Stimulated activated CD4-positive, alpha-beta T cell treated with anti-CD3 and anti-CD28 coated beads, Interleukin-4, amount 100 ng/mL, for 48 hours (primary cell): ENCODE measurements at regions not wholly inside any gene's neighbourhood (a gene's known extent, or its start where the extent isn't known, plus 50 kb on each side); places are given as distances from the start of the nearest gene placed in this dataset.
"Not testable (repeated sequence)": the region's sequence is repeated elsewhere in the genome, so short reads cannot be mapped to it uniquely, and the experiment has no call there.

Experiments
- DNase-seq, 2 donors: peaks; one replicate each; pipeline ENCODE4 v3.0.0-alpha.2; 2020; ENCODE audit warnings: low read depth in 2 of 2

GRCh38 chr21:23613014-23613413 lies 1994.3 kb downstream of the MRPL39 start:
- DNase-seq, result no peak

GRCh38 chr21:23612210-23612609 lies 1995.1 kb downstream of the MRPL39 start:
- DNase-seq, result no peak

- DNase-seq, result no peak
These were observed 1999.4 kb downstream of the MRPL39 start for GRCh38 chr21:23607782-23608431.

GRCh38 chr21:23601549-23601948 lies 2005.7 kb downstream of the MRPL39 start:
- DNase-seq, result no peak

- no peak for DNase-seq
These were observed 2013.7 kb downstream of the MRPL39 start for GRCh38 chr21:23593582-23593981.

GRCh38 chr21:23585419-23585818 lies 2021.9 kb downstream of the MRPL39 start:
- DNase-seq, result no peak

- DNase-seq, result no peak
These were observed 2027.7 kb downstream of the MRPL39 start for GRCh38 chr21:23579573-23579972.

GRCh38 chr21:23578027-23578426 lies 2029.3 kb downstream of the MRPL39 start:
- DNase-seq, result no peak

GRCh38 chr21:23574932-23575331 lies 2032.3 kb downstream of the MRPL39 start:
- DNase-seq, result no peak

GRCh38 chr21:23548924-23549323 lies 2058.4 kb downstream of the MRPL39 start:
- not testable (repeated sequence) for DNase-seq

GRCh38 chr21:23543333-23543732 lies 2063.9 kb downstream of the MRPL39 start:
- DNase-seq, result no peak

GRCh38 chr21:23542097-23542496 lies 2065.2 kb downstream of the MRPL39 start:
- no peak for DNase-seq

- DNase-seq, result no peak
These were observed 2065.7 kb downstream of the MRPL39 start for GRCh38 chr21:23541571-23541970.

GRCh38 chr21:23534850-23535249 lies 2072.4 kb downstream of the MRPL39 start:
- no peak for DNase-seq

- no peak for DNase-seq
These were observed 2075.8 kb downstream of the MRPL39 start for GRCh38 chr21:23531444-23531843.

- DNase-seq, result no peak
These were observed 2082.6 kb downstream of the MRPL39 start for GRCh38 chr21:23524685-23525084.

- no peak for DNase-seq
These were observed 2084.5 kb downstream of the MRPL39 start for GRCh38 chr21:23522751-23523150.

- DNase-seq, result no peak
These were observed 2099.8 kb downstream of the MRPL39 start for GRCh38 chr21:23507501-23507900.

GRCh38 chr21:23496729-23497128 lies 2110.6 kb downstream of the MRPL39 start:
- no peak for DNase-seq

- DNase-seq, result no peak
These were observed 2119.0 kb downstream of the MRPL39 start for GRCh38 chr21:23488245-23488644.

- DNase-seq, result no peak
These were observed 2126.6 kb downstream of the MRPL39 start for GRCh38 chr21:23480591-23481270.

- no peak for DNase-seq
These were observed 2128.9 kb downstream of the MRPL39 start for GRCh38 chr21:23478381-23478780.
